Transverse colon (tissue), 3 donors: ENCODE measurements at regions not wholly inside any gene's neighbourhood (a gene's known extent, or its start where the extent isn't known, plus 50 kb on each side); places are given as distances from the start of the nearest gene placed in this dataset.

ENCODE experiments used
- CTCF ChIP-seq, 5 experiments: fragments of 200-600 bp in 3 of 5; fragments of 450-650 bp in 2 of 5; sonication (generic) in 3 of 5; IDR thresholded peaks; 1 replicate in 2 of 5; 2 replicates in 3 of 5; pipeline ENCODE4 v1.5.1; 2016 to 2017; ENCODE audit warnings: antibody characterized with exemption in 5 of 5, inconsistent platforms in 3 of 5, mild to moderate bottlenecking in 2 of 5, moderate library complexity in 1 of 5
- EP300 ChIP-seq: sonication (generic); formaldehyde crosslinking; IDR thresholded peaks from one replicate; pipeline ENCODE4 v1.6.1; 2017; ENCODE audit warnings: antibody characterized with exemption, low read depth

GRCh38 chr1:103949779-103950178, 200.1 kb downstream of the AMY1C start:
- TF ChIP-seq CTCF (IDR thresholded peaks at IDR 0.05): no peak
- no peak for TF ChIP-seq EP300
